HS-27A (cell line): ENCODE measurements at regions not wholly inside any gene's neighbourhood (a gene's known extent, or its start where the extent isn't known, plus 50 kb on each side); places are given as distances from the start of the nearest gene placed in this dataset.
"Not testable (repeated sequence)": the region's sequence is repeated elsewhere in the genome, so short reads cannot be mapped to it uniquely, and the experiment has no call there.

Experiments
- DNase-seq: peaks from one replicate; pipeline ENCODE4 v3.0.0-alpha.2; 2012; ENCODE audit warnings: low read depth, missing footprints

DNA sequence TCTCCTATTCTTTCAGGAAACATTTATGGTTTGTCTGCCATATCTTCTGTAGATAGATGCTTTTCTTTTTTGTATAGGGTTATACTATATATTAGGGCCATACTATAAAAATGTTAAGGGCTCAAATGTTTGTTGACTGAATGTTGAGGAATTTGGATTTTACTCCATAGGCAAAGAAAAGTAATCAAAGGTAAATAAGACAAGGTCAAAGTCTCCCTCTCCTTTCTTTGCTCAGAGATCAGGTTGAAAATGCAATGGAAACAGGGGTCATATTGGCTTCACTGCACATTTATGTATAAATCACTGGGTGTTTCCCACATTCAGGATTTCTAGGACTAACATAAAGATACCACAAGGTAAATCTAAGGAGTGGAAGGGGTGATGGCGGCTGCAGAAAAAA is 291.4 kb upstream of the FZD8 start:
- no peak for DNase-seq

DNA sequence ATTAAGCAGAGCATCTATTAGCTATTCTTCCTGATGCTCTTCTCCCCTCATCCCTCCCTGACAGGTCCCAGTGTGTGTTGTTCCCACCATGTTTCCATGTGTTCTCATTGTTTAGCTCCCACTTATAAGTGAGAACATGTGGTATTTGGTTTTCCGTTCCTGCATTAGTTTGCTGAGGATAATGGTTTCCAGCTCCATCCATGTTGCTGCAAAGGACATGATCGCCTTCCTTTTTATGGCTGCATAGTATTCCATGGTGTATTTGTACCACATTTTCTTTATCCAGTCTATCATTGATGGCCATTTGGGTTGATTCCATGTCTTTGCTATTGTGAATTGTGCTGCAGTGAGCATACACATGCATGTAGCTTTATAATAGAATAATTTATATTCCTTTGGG is 287.9 kb upstream of the FZD8 start:
- not testable (repeated sequence) for DNase-seq

DNA sequence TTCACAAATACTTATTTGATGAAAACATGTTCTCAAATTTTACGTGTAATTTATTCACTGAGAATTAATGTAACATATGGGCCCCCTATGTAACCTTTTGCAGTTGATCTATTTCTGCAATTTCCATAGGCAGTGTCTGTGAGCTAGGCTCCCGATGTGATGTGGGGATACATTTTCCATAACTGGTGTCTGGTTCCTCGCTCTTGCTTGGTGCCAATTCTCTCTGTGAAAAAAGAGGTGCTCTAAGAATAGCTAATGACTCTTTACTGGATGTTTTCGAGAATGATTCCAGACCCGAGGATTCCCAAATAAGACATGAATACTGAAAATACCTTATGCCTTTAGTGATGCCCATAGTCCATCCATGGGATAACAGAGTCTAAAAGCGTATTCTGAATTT is 286.7 kb upstream of the FZD8 start:
- DNase-seq, result no peak

DNA sequence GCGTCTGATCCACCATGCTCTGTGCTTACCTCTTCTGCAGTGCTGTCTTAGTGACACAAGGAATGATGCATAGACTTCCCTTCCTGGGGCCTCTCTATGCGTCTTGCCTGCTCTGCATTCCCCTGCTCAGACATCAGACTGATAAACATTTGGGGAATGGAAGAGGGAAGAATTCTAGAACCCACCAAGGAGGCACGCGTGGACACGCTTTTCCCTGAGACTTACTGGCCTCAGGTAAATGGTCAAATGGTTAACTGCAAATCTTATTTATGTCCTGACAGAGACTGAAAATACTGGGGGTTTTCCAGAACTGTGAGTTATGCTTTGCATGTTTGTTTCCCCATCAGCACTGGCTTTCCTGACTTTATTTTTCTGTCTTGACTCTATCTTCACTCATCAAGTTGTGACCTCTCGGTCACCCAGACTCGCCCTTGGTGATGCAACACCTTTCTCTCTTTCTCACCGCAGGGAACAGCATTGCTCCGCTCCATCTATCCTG is 285.9 kb upstream of the FZD8 start:
- no peak for DNase-seq

DNA sequence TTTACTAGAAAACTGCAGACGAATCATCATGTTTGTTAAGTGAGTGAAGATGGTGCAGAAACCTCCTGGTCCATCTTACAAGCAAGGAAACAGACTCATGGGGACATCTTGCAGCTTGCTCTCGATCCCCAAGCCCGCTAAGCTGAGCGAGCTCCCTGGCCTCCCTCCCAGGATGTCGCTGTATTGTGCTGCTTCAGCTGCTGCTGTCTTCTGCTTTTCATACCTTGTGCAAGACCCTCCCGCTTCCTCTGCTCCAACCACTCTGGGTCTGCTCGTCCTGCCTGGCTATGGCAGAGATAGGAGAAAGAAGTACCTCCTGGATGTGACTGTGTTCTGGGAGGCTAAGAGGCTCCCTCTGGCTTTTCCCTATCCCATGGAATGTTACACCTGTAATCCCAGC is 285.2 kb upstream of the FZD8 start:
- no peak for DNase-seq

DNA sequence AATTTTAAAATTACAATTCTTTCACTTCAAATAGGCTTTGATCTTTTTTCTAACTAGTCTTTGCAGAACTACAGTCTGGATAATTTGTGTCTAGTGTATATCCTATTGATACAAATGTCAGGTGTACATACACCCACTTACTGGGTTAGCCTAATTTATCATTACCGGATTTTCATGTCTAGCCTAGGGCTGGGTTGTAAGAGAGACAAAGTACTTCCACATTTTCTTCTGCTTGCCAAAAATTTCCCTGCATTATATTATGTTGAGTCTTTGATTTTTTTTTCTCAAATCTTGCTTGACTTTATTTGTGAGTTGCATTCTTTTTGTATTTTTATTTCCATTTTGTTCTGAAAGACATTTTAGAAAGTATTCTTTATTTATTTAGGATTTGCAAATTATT is 284.8 kb upstream of the FZD8 start:
- no peak for DNase-seq

DNA sequence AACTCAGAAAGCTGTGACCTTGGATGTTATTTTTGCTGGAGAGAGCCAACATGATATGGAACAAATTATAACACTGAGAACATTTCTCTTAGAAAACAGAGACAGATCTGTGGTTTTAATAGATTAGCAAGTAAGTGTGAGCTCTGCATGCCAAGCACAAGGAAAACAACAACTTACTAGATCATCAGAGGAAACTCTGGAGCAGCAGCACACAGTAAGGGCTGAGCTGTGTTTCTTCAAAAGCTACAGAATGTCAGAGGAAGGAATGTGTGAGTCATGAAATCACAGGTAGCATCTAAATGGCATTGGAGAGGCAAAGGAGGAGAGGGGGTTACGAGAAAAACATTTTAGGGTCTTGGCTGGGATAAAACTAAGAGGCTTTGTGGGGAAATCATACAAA is 283.4 kb upstream of the FZD8 start:
- no peak for DNase-seq

DNA sequence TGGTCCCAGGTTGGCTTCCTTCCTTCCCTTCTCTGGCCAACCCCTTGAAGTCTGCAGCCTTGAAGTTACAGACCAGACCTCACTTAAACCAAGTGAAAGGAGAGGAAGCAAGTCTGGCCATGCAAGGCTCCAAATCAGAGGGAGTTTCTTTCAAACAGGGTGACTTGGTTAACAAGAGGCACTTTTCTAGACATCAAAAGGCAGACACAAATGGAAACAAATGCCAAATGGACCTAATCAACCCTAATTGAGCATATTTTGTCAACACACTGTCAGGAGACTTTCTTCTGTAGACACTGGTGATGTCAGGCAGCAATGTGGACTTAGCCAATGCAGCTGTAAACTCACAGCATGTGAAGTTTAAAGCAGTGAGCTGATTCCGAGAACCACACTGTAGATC is 282.7 kb upstream of the FZD8 start:
- no peak for DNase-seq

DNA sequence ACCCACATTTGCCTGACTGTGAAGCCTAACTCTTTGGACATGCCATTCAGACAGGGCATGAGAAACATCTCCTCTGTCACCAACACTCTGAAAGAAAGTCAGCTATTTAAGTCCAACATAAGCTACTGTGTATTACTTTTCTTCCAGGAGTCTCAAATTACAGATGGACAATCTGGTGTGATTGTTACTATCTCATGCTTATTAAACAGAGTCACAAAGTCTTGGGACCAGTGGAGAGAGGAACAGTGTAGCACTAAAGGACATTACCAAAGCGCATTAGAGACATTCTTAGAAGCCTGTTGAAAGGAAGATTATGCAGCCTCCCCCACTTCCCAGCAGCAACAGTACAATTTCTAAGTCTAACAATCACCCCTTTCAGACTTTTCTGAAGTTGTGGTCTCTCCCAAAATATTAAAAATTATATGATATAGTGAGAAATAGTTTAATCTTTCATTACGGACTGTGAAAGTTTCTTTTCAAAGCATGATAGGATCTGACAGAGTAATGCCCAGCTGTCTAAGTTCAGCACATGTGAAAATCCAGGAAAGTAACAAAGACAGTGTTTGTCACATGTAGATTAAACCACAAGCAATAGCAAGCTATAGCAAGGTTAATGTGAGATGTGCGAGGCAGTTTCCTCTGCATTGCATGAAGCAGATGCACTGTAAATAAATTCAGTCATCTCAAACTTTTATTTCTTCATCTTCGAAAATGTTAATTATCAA is 280.9 kb upstream of the FZD8 start:
- DNase-seq, result no peak

DNA sequence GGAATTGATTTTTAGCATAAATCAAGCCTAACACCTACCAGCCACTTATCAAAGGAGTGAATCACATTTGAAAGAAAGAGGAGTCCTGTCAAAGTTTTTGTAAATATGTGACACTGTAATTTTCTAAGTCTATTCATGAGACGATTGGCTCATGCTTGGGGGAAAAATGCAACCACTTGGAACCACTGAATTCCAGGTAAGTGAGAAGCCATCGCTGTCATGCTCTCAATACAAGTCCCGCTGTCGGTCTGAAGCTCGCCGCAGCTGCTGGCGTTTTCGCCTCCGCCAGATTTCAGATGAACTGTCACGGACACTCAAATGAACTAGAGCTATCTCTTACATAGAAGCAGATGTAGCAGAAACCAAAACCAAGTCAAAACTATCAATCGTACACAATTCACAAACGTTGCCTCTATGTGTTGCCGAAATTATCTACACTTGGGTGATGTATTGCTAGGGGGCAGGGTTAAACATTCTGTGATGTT is 279.8 kb upstream of the FZD8 start:
- DNase-seq, result no peak

DNA sequence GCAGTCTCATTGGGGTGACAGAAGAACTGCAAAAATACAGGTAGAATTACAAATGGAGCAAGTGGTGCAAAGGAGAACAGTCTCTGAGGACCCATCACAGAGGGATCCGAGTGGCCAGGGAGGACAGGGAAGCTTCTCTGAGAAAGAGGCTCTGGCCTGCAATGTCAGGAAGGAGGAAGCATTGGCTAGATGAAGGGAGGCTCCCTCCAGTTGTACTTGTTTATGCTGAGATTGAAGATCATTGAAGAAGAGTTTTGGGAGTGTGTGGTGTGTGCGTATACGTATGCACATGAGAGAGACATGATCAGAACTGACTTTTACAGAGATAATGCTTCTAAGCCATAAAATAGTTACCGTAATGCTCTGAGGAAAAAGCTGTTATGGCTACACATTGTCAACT is 274.7 kb upstream of the FZD8 start:
- no peak for DNase-seq

DNA sequence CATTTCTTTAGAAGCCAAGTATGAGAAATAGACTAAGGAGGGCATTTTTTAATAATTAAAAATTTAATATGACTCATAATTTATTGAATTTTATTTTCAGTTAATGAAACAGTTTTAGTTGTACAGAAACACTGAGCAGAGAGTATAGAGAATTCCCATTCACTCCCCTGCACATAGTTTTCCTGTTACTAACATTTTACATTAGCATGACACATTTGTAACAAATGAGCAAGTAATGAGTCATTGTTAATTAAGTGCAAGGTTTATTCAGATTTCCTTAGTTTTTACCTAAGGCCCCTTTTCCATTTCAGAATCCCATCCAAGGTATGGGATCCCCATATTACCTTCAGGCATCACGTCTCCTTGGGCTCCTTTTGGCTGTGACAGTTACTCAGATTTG is 271.5 kb upstream of the FZD8 start:
- DNase-seq, result no peak

DNA sequence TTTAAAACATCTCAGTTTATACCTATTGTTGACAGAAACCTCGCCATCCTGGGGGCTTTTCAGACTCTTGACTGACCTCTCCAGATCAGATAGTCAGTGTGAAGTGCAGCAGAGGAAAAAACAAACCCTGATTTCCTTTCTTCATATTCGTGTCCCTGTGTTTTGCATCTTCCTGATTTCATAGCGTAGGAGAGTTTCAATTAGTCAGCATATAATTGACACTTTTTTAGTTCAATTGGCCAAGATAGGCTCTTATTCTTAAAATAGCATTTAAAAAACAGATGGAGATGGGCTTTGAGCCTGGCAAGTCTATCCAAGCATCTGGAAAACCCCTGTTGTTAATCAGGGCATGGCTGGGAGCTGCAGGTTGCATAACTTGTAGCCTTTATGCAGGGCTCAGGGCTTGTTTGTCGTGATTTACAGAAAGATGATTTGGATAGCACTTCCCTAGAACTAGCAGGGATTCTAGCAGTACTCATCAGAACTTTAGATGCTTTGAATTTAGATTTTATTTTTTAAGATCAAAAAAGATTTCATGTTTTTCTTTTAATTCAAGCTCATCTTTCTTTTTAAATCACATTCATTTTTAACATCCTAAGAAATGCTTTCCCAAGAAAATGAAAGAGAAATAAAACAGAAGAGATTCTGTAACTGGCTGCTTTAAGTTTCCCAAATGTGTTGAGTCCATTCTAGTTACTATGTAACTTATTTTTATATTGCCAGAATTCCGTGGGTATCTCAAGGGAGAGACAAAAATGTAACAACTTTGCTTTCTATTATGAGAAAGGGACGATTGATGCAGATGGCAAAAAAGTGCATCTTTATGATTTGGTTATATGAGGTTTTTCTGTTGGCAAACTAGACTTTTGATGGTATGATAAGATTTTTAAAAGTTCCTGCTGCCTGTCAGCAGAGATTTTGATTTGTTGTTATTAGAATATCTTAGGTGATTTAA is 270.8 kb upstream of the FZD8 start:
- no peak for DNase-seq

DNA sequence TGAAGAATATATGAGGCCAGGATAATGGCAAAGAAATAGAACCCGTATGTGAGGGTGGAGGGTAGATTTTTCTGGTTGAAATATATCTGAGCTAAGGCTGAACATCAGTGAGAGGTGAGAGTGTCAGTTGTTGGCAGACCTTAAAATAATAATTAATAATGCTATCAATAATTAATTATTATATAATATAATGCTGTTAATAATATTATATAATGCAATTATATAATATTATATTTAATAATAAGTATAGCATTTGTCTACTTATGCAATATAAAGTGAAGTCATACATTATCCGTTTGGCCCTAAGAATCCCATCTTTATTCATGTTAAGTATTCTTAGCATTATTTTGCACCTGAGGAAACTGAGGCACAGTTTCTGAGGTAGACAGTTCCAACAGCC is 269.9 kb upstream of the FZD8 start:
- no peak for DNase-seq

DNA sequence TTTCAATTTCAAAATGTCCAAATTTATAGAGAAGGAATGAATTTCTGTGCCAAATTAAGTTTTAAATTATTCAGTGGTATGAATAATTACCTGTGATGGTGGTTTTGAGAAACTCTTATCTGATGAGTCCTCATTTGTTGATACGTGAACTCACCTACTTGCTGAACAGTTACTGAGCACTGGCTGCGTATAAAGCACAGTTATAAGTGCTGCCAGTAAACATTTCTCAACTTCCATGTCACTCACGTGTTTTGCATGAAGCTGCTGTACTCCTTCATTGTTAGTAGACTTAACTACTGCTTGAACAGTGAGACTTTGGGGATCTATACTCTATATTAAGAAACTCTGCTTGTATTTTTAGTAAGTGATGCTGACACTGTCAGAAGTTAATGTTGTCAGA is 269.1 kb upstream of the FZD8 start:
- no peak for DNase-seq

DNA sequence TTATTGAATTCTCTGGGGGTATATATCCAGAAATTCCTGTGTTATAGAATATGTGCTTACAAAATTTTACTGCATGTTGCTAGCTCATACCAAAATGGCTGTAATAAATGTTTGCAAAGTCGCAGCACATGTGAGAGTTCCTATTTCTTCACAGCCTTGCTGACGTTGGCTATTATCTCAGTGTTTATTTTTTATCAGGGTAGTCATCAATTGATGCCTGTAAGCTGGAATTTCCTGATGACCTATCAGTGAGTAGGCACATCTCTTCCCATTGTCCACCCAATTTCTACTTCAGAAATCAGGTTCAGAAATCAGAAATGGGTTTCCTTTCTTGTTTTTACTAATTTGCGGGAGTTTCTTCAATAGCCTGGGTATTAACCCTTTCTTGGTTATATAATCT is 268.1 kb upstream of the FZD8 start:
- DNase-seq, result no peak

DNA sequence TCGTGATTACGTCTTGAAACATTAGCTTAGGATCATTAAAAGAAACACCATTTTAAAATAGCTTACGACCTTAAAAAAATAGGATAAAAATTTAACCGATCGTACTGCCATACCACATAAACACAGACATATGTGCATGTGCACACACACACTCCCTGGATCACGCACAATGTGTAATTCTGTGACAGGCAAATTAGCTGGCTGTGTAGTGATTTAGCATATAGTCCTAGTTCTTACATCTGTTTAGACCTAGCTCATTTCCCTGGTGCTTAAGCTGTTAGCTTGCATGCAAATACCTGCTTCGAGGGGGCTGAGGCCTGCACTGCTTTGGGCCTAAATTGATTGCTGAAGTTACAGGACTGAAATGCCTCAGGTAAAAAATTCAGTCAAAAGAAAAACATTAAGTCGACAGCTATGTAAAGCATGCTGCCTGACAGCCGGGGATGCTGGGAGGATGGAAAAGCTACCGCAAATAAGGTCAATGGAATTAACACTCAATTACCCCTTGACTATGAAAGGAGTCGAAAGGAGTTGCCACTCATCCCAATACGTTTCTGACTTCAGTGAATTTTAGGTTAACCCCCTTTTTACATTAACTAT is 267.1 kb upstream of the FZD8 start:
- no peak for DNase-seq

DNA sequence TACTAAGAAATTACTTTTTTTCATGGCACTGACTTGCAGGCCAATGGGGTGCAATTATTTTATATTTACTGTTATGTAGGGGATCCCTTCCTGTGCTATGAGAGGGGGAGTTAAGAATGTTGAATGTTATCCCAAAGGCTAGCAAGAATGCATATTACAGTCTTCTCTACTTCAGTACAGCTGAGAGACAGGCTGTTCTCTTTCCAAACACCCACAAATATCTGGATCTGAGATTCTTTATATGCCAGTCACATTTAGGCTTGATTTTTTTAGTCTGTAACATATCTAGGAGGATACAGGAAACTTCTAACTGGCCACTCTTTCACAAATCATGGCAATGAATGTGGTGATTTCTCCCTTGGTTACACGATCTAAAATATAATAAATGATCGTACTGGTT is 266.4 kb upstream of the FZD8 start:
- DNase-seq, result no peak

DNA sequence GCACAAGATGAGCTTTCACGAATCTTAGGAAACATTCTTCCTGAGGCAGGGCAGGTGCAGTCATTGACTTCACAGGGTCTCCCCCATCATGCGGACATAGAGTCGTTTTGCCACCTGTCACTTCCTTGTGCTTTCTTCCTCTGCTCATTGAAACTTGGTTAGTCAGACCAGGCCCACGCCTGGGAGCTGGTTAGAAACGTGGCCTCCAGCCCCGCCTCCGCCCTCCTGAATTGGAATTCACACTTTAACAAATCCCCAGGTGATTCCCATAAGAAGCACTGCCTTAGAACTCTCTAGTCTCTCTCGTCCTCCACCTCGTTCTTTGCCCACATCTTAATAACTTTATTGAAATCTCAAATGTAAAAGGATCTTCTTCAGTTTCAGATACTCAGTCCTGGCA is 265.5 kb upstream of the FZD8 start:
- no peak for DNase-seq

DNA sequence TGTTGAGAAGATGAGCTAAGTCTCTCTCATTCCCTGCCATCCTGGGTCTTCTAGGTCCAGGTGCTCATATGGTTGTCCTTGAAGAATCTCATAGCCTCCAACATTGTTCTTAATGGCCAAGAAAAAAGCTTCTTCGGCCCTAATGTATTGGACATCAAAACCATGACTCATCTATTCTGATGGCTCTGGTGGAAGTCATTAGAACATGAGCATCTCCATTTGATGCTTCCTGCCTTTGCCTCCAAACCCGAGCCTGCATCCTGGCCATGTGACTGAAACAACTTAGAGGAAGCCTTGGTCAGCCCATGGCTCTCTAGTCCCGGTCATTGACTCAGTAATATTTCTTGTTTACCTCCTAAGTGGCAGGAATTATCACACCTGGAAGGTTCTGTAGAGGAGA is 264.1 kb upstream of the FZD8 start:
- no peak for DNase-seq

DNA sequence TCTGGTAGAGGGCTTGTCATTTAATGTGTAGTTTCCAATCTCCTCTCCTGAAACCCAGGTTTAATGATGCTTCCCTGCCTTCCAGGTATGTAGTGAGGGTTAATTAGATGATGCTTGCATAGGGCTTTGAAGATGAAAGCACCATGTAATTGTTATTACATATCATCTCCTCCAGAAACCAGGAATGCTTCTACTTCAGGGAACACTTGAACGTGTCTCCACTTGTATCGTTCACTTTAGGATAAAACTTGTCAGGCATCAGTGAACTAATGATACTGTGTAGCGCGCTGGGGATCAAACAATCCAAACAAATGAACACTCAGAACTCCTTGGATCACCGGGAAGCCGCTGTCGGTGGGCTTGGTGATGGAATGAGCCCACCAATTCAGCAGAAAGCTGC is 260.9 kb upstream of the FZD8 start:
- DNase-seq, result no peak

DNA sequence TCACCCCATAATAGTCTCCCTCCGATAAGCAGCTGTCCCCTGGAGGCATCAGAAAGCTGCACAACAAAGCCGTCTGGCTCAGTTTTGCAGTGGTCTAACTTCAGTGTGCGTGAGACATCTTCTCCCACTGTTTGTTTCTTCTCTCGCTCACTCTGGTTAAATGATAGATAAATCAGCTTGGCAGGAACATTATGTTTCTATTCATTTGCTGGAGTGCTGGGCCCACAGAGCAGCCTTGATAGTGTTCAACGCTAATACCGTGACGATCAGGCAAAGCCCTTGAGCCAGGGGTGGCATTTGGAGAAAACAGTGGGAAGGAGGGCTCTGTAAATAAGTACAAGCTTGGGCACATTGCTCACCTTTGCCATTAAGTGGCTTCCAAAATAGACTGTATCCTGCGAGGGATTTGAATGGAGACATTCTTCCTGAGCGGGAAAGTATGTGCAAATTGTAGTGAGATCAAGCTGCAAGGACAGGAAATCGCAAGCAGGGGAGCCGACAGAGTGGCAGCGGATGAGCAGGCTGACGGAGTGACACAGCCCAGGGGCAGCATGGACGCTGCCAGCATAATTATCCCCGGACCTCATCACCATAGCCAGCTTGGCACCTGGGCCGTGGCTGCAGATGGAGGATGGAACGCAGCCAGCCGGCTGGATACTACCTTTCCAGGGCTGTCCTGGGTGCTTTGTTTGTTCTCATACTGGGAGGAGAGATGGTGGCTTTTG is 256.8 kb upstream of the FZD8 start:
- DNase-seq, result no peak
